ENCODE measurements at regions not wholly inside any gene's neighbourhood (a gene's known extent, or its start where the extent isn't known, plus 50 kb on each side); places are given as distances from the start of the nearest gene placed in this dataset.

- TF ChIP-seq, protein P1, sequence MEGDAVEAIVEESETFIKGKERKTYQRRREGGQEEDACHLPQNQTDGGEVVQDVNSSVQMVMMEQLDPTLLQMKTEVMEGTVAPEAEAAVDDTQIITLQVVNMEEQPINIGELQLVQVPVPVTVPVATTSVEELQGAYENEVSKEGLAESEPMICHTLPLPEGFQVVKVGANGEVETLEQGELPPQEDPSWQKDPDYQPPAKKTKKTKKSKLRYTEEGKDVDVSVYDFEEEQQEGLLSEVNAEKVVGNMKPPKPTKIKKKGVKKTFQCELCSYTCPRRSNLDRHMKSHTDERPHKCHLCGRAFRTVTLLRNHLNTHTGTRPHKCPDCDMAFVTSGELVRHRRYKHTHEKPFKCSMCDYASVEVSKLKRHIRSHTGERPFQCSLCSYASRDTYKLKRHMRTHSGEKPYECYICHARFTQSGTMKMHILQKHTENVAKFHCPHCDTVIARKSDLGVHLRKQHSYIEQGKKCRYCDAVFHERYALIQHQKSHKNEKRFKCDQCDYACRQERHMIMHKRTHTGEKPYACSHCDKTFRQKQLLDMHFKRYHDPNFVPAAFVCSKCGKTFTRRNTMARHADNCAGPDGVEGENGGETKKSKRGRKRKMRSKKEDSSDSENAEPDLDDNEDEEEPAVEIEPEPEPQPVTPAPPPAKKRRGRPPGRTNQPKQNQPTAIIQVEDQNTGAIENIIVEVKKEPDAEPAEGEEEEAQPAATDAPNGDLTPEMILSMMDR (IDR thresholded peaks at IDR 0.05; ENCODE audit: low read length): no peak
- TF ChIP-seq EZH2 (optimal IDR thresholded peaks at IDR 0.05; ENCODE audit: low read depth, low read length) (no peak), EZH2phosphoT487 (IDR thresholded peaks at IDR 0.05; ENCODE audit: low read length) (no peak)
Observed at GRCh38 chr2:14454202-14454601, 178.3 kb upstream of the LRATD1 start.
